ENCODE measurements at regions not wholly inside any gene's neighbourhood (a gene's known extent, or its start where the extent isn't known, plus 50 kb on each side); places are given as distances from the start of the nearest gene placed in this dataset.
A peak's percentile ranks its signal among the peaks of the same experiment; 100 is the strongest.

DNA sequence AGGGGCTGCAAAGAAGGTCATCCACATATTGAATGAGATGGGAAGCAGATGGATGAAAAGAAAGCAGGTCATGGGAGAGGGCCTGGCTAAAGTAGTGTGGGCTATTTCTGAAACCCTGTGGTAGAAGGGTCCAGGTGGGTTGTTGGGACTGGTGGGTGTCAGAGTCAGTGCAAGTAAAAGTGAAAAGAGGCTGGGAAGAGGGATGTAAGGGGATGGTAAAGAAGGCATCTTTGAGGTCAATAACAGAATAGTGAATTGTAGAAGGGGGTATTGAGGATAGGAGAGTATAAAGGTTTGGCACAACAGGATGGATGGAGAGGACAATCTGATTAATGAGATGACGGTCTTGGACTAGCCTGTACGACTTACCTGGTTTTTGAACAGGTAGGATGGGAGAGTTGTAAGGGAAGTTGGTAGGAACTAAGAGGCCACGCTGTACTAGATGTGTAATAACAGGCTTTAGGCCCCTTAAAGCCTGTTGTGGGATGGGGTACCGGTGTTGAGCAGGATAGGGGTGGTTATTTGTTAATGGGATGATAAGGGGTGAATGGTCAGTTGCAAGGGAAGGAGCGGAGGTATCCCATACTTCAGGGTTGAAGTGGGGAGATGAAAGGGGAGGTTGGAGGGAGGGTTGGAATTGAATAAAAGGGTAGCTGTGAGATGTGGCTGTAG, 748.9 kb upstream of the ADGRB3 start (continued):
- TF ChIP-seq, protein P1, sequence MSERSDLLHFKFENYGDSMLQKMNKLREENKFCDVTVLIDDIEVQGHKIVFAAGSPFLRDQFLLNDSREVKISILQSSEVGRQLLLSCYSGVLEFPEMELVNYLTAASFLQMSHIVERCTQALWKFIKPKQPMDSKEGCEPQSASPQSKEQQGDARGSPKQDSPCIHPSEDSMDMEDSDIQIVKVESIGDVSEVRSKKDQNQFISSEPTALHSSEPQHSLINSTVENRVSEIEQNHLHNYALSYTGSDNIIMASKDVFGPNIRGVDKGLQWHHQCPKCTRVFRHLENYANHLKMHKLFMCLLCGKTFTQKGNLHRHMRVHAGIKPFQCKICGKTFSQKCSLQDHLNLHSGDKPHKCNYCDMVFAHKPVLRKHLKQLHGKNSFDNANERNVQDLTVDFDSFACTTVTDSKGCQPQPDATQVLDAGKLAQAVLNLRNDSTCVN (CRISPR knock-in tag; IDR thresholded peaks at IDR 0.05) = peak; percentile 79
- TF ChIP-seq, protein P2, sequence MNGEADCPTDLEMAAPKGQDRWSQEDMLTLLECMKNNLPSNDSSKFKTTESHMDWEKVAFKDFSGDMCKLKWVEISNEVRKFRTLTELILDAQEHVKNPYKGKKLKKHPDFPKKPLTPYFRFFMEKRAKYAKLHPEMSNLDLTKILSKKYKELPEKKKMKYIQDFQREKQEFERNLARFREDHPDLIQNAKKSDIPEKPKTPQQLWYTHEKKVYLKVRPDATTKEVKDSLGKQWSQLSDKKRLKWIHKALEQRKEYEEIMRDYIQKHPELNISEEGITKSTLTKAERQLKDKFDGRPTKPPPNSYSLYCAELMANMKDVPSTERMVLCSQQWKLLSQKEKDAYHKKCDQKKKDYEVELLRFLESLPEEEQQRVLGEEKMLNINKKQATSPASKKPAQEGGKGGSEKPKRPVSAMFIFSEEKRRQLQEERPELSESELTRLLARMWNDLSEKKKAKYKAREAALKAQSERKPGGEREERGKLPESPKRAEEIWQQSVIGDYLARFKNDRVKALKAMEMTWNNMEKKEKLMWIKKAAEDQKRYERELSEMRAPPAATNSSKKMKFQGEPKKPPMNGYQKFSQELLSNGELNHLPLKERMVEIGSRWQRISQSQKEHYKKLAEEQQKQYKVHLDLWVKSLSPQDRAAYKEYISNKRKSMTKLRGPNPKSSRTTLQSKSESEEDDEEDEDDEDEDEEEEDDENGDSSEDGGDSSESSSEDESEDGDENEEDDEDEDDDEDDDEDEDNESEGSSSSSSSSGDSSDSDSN (IDR thresholded peaks at IDR 0.05; ENCODE audit: borderline replicate concordance in 1 of 2, low read depth in 2 of 2, low read length in 2 of 2) = peak; percentile 11 to 59; a peak in 1 of 4 replicates
- TF ChIP-seq, protein P3, sequence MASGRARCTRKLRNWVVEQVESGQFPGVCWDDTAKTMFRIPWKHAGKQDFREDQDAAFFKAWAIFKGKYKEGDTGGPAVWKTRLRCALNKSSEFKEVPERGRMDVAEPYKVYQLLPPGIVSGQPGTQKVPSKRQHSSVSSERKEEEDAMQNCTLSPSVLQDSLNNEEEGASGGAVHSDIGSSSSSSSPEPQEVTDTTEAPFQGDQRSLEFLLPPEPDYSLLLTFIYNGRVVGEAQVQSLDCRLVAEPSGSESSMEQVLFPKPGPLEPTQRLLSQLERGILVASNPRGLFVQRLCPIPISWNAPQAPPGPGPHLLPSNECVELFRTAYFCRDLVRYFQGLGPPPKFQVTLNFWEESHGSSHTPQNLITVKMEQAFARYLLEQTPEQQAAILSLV (tag; IDR thresholded peaks at IDR 0.05) = no peak
- TF ChIP-seq ARID1B (IDR thresholded peaks at IDR 0.05) (no peak), NCOA1 (IDR thresholded peaks at IDR 0.05; ENCODE audit: low read depth) (no peak; the same call in 1 of the 2 replicates), CTBP1 (IDR thresholded peaks at IDR 0.05; ENCODE audit: borderline replicate concordance) (0 out of 2 replicates have a peak, but pooled peaks have one; percentile 11), POLR2A (conservative IDR thresholded peaks at IDR 0.05) (peak; percentile 74), KDM5B (IDR thresholded peaks at IDR 0.05; ENCODE audit: insufficient replicate concordance, low read depth, low read length) (peak; percentile 62), PTBP1 (IDR thresholded peaks at IDR 0.05; ENCODE audit: low read depth, low read length) (no peak), MAFF (IDR thresholded peaks at IDR 0.05; ENCODE audit: low read length) (no peak), ZFX (CRISPR knock-in tag; IDR thresholded peaks at IDR 0.05) (no peak; the same call in 1 of the 2 replicates), SMARCA4 (IDR thresholded peaks at IDR 0.05) (no peak), HCFC1 (IDR thresholded peaks at IDR 0.05; ENCODE audit: low read depth, low read length) (no peak), GABPB1 (CRISPR knock-in tag; IDR thresholded peaks at IDR 0.05) (0 out of 2 replicates have a peak, but pooled peaks have one; percentile 6), SMARCA5 (IDR thresholded peaks at IDR 0.05) (no peak), RAD21 (CRISPR knock-in tag; conservative IDR thresholded peaks at IDR 0.05 in 1 of 2, IDR thresholded peaks at IDR 0.05 in 1 of 2) (0 out of 4 replicates have a peak, but pooled peaks of 1 of the 2 experiments have one; percentile 5), HNRNPH1 (optimal IDR thresholded peaks at IDR 0.05; ENCODE audit: low read depth, low read length) (no peak)
- TF ChIP-seq, protein P4, sequence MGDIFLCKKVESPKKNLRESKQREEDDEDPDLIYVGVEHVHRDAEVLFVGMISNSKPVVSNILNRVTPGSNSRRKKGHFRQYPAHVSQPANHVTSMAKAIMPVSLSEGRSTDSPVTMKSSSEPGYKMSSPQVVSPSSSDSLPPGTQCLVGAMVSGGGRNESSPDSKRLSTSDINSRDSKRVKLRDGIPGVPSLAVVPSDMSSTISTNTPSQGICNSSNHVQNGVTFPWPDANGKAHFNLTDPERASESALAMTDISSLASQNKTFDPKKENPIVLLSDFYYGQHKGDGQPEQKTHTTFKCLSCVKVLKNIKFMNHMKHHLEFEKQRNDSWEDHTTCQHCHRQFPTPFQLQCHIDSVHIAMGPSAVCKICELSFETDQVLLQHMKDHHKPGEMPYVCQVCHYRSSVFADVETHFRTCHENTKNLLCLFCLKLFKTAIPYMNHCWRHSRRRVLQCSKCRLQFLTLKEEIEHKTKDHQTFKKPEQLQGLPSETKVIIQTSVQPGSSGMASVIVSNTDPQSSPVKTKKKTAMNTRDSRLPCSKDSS (IDR thresholded peaks at IDR 0.05; ENCODE audit: low read depth, partially characterized antibody) = no peak
- TF ChIP-seq, protein P5, sequence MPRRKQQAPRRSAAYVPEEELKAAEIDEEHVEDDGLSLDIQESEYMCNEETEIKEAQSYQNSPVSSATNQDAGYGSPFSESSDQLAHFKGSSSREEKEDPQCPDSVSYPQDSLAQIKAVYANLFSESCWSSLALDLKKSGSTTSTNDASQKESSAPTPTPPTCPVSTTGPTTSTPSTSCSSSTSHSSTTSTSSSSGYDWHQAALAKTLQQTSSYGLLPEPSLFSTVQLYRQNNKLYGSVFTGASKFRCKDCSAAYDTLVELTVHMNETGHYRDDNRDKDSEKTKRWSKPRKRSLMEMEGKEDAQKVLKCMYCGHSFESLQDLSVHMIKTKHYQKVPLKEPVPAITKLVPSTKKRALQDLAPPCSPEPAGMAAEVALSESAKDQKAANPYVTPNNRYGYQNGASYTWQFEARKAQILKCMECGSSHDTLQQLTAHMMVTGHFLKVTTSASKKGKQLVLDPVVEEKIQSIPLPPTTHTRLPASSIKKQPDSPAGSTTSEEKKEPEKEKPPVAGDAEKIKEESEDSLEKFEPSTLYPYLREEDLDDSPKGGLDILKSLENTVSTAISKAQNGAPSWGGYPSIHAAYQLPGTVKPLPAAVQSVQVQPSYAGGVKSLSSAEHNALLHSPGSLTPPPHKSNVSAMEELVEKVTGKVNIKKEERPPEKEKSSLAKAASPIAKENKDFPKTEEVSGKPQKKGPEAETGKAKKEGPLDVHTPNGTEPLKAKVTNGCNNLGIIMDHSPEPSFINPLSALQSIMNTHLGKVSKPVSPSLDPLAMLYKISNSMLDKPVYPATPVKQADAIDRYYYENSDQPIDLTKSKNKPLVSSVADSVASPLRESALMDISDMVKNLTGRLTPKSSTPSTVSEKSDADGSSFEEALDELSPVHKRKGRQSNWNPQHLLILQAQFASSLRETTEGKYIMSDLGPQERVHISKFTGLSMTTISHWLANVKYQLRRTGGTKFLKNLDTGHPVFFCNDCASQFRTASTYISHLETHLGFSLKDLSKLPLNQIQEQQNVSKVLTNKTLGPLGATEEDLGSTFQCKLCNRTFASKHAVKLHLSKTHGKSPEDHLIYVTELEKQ (CRISPR knock-in tag; IDR thresholded peaks at IDR 0.05) = no peak

All from K562 (cell line).